HepG2 (cell line): ENCODE measurements at regions not wholly inside any gene's neighbourhood (a gene's known extent, or its start where the extent isn't known, plus 50 kb on each side); places are given as distances from the start of the nearest gene placed in this dataset.

ENCODE experiments used
- ATAC-seq: fragments of 200-7000 bp; cut with Tn5 transposase; 3 replicates; pipeline ENCODE4 v1.9.1; 2020; ENCODE audit warnings: mild to moderate bottlenecking, moderate library complexity
- BruUV-seq: library from RNA; stranded (reverse); fragments of 400-500 nt; replicated peaks from 2 replicates; lab custom pipeline; 2021; lab: Mats Ljungman, UMichigan
- CTCF ChIA-PET: fragments of 300-600 bp; formaldehyde crosslinking; extraction: SDS; loops from one replicate; lab custom pipeline; 2021; ENCODE audit warnings: low total read pairs, inconsistent platforms, low intra/inter-chr PET ratio; lab: Yijun Ruan, JAX
- POLR2A ChIA-PET: fragments of 350-600 bp; sonication (Branson Sonifier 250); formaldehyde crosslinking; loops from one replicate; lab custom pipeline; 2020; ENCODE audit warnings: antibody characterized with exemption, inconsistent platforms; lab: Yijun Ruan, JAX
- DNase-seq: peaks from one replicate; pipeline ENCODE4 v3.0.0-alpha.2; 2015; ENCODE audit warnings: low spot score
- FAIRE-seq: peaks from 3 replicates; lab custom pipeline; 2011; peaks lifted over from hg19 to GRCh38; lab: Jason Lieb, UNC
- H2AFZ ChIP-seq: one replicate; pipeline ENCODE4 v1.6.1; 2011; ENCODE audit warnings: low read length, inconsistent platforms
- H3K27ac ChIP-seq: fragments of 300-600 bp; 3 replicates; pipeline ENCODE4 v1.8.0; 2011; ENCODE audit warnings: mixed run types, mild to moderate bottlenecking, mixed read lengths, low read length, inconsistent platforms; ENCODE audit not compliant: insufficient read depth; ENCODE audit errors: extremely low read length
- H3K27me3 ChIP-seq, 2 experiments: fragments of 200-600 bp in 1 of 2; 2 replicates in 1 of 2; 3 replicates in 1 of 2; pipeline versions ENCODE4 v1.6.0 to v1.8.0; 2011; ENCODE audit warnings: low read length in 2 of 2, mild to moderate bottlenecking in 2 of 2, moderate library complexity in 2 of 2, inconsistent platforms in 1 of 2; ENCODE audit not compliant: insufficient read depth in 2 of 2, control insufficient read depth in 1 of 2
- H3K36me3 ChIP-seq, 2 experiments: fragments of 200-600 bp in 1 of 2; replicated peaks in 1 of 2; 2 replicates in 1 of 2; 3 replicates in 1 of 2; pipeline versions ENCODE4 v1.5.1 to v1.8.0; 2011; ENCODE audit warnings: low read length in 2 of 2, inconsistent platforms in 1 of 2; ENCODE audit not compliant: insufficient read depth in 2 of 2, control insufficient read depth in 1 of 2
- H3K4me1 ChIP-seq: 2 replicates; pipeline ENCODE4 v1.5.1; 2012; ENCODE audit warnings: low read length, inconsistent platforms; ENCODE audit not compliant: insufficient read depth
- H3K4me2 ChIP-seq: 2 replicates; pipeline ENCODE4 v1.6.0; 2011; ENCODE audit warnings: low read depth, low read length, inconsistent platforms
- H3K4me3 ChIP-seq, 3 experiments: fragments of 200-600 bp in 1 of 3; sonication (generic), shearing (Covaris generic) in 1 of 3; replicated peaks in 1 of 3; 2 replicates each; pipeline ENCODE4 v1.5.1; 2011 to 2016; ENCODE audit warnings: low read length in 3 of 3, inconsistent platforms in 2 of 3, low read depth in 2 of 3, mild to moderate bottlenecking in 2 of 3, control low read depth in 1 of 3, mixed read lengths in 1 of 3; ENCODE audit not compliant: insufficient read depth in 1 of 3
- H3K79me2 ChIP-seq: one replicate; pipeline ENCODE4 v1.6.1; 2011; ENCODE audit warnings: low read length, inconsistent platforms; ENCODE audit not compliant: insufficient read depth
- H3K9ac ChIP-seq: 2 replicates; pipeline ENCODE4 v1.6.0; 2011; ENCODE audit warnings: mild to moderate bottlenecking, low read depth, low read length, inconsistent platforms; ENCODE audit not compliant: insufficient read depth
- H3K9me3 ChIP-seq: 2 replicates; pipeline ENCODE4 v1.5.1; 2012; ENCODE audit warnings: mild to moderate bottlenecking, low read length
- H4K20me1 ChIP-seq: 2 replicates; pipeline ENCODE4 v1.6.0; 2011; ENCODE audit warnings: inconsistent platforms, mild to moderate bottlenecking, low read length, moderate library complexity; ENCODE audit not compliant: insufficient read depth
- ATF1 ChIP-seq: IDR thresholded peaks from 2 replicates; pipeline ENCODE4 v1.6.1; 2016; ENCODE audit warnings: mild to moderate bottlenecking, control low read depth
- FOSL1 ChIP-seq: sonication (generic); formaldehyde crosslinking; IDR thresholded peaks from 2 replicates; pipeline ENCODE4 v1.9.0; 2021; ENCODE audit warnings: missing genetic modification reagents, borderline replicate concordance
- FOXA1 ChIP-seq, 2 experiments: fragments of 450-650 bp in 1 of 2; sonication (generic) in 1 of 2; formaldehyde crosslinking in 1 of 2; IDR thresholded peaks; 2 replicates each; pipeline versions ENCODE4 v1.4.0 to v1.6.1; 2016 to 2020; ENCODE audit warnings: missing genetic modification reagents in 1 of 2
- HNRNPUL1 ChIP-seq: fragments of 200-400 bp; formaldehyde crosslinking; IDR thresholded peaks from 2 replicates; pipeline ENCODE4 v1.6.1; 2017; ENCODE audit warnings: low read depth, mild to moderate bottlenecking, low read length, moderate library complexity
- JDP2 ChIP-seq: sonication (generic); formaldehyde crosslinking; IDR thresholded peaks from 2 replicates; pipeline ENCODE4 v1.8.1; 2022; ENCODE audit warnings: missing genetic modification reagents, borderline replicate concordance
- PAWR ChIP-seq: sonication (generic); formaldehyde crosslinking; IDR thresholded peaks from 2 replicates; pipeline ENCODE4 v1.4.0; 2020; ENCODE audit warnings: missing genetic modification reagents, mild to moderate bottlenecking, borderline replicate concordance
- PHF8 ChIP-seq: sonication (generic); formaldehyde crosslinking; IDR thresholded peaks from 2 replicates; pipeline ENCODE4 v1.5.0; 2020; ENCODE audit warnings: missing genetic modification reagents
- SMAD1 ChIP-seq: sonication (generic); formaldehyde crosslinking; IDR thresholded peaks from 2 replicates; pipeline ENCODE4 v1.4.0; 2020; ENCODE audit warnings: missing genetic modification reagents, low read depth, mild to moderate bottlenecking, borderline replicate concordance
- TERF1 ChIP-seq: sonication (generic); formaldehyde crosslinking; IDR thresholded peaks from 2 replicates; pipeline ENCODE4 v1.8.0; 2022; ENCODE audit warnings: mild to moderate bottlenecking, missing genetic modification reagents, moderate library complexity
- ZBTB1 ChIP-seq: sonication (generic); formaldehyde crosslinking; IDR thresholded peaks from 2 replicates; pipeline ENCODE4 v1.4.0; 2020; ENCODE audit warnings: missing genetic modification reagents, borderline replicate concordance
- ZBTB37 ChIP-seq: sonication (generic); formaldehyde crosslinking; IDR thresholded peaks from 2 replicates; pipeline ENCODE4 v1.4.0; 2020; ENCODE audit warnings: mild to moderate bottlenecking, missing genetic modification reagents
- ZFP62 ChIP-seq: sonication (generic); formaldehyde crosslinking; IDR thresholded peaks from 2 replicates; pipeline ENCODE4 v1.4.0; 2020; ENCODE audit warnings: missing genetic modification reagents
- ZNF292 ChIP-seq: sonication (generic); formaldehyde crosslinking; IDR thresholded peaks from 2 replicates; pipeline ENCODE4 v1.8.1; 2022; ENCODE audit warnings: mild to moderate bottlenecking, low read depth, missing genetic modification reagents, borderline replicate concordance
- ZNF44 ChIP-seq: sonication (generic); formaldehyde crosslinking; IDR thresholded peaks from 2 replicates; pipeline ENCODE4 v1.5.1; 2020; ENCODE audit warnings: mild to moderate bottlenecking, missing genetic modification reagents
- ZNF501 ChIP-seq: sonication (generic); formaldehyde crosslinking; IDR thresholded peaks from 2 replicates; pipeline ENCODE4 v1.5.1; 2020; ENCODE audit warnings: mild to moderate bottlenecking, moderate library complexity, missing genetic modification reagents
- ZNF567 ChIP-seq: sonication (generic); formaldehyde crosslinking; IDR thresholded peaks from 2 replicates; pipeline ENCODE4 v1.8.1; 2023; ENCODE audit warnings: mild to moderate bottlenecking, missing genetic modification reagents, borderline replicate concordance
- ZNF652 ChIP-seq: IDR thresholded peaks from 2 replicates; pipeline ENCODE4 v1.6.1; 2016; ENCODE audit warnings: low read depth, borderline replicate concordance
- ZNF747 ChIP-seq: sonication (generic); formaldehyde crosslinking; IDR thresholded peaks from 2 replicates; pipeline ENCODE4 v1.8.1; 2023; ENCODE audit warnings: missing genetic modification reagents, mild to moderate bottlenecking, borderline replicate concordance
- WGBS: methylation state at CpG from one replicate; pipeline ENCODE4 v1.1.6; 2017; ENCODE audit warnings: low lambda C conversion rate; 5-methylcytosine and 5-hydroxymethylcytosine counted together
- in situ Hi-C: cut with HindIII; loops from 2 replicates; pipeline ENCODE4 v1.10.0; 2017; ENCODE audit warnings: low pct_unique_long_range_greater_than_20kb; ENCODE audit not compliant: extremely low pct_ligation_motif_present
- intact Hi-C: fragments of 100-400 bp; cut with micrococcal nuclease; formaldehyde crosslinking; loops from one replicate; pipeline ENCODE4 v1.10.0; 2022; ENCODE audit not compliant: unreplicated experiment

GRCh38 chr2:142270990-142271389, 140.2 kb upstream of the LRP1B start:
- H3K4me3 ChIP-seq: no peak overlapping the region
- no peaks in the 10 kb centered on the region for H3K9me3 ChIP-seq
- H3K27me3 ChIP-seq: no peaks in the 10 kb centered on the region
- no peaks in the 10 kb centered on the region for H3K79me2 ChIP-seq
- H2AFZ ChIP-seq: no peak overlapping the region
- H3K9ac ChIP-seq: no peak overlapping the region
- ATAC-seq (no peak), FAIRE-seq (no peak), DNase-seq (no peak)
- 3% methylated on average over 2 of the region's 2 CpGs for WGBS
- POLR2A ChIA-PET: no interaction called here
- H4K20me1 ChIP-seq: no peaks in the 10 kb centered on the region
- H3K4me1 ChIP-seq: no peaks in the 10 kb centered on the region
- CTCF ChIA-PET: no interaction called here
- intact Hi-C loops: no loop called here
- no peaks in the 10 kb centered on the region for H3K36me3 ChIP-seq
- H3K27ac ChIP-seq: no peak overlapping the region
- no peak for TF ChIP-seq ZNF652 (CRISPR knock-in tag)
- no peak for TF ChIP-seq TERF1
- TF ChIP-seq ZNF501 (CRISPR knock-in tag): no peak
- TF ChIP-seq ZNF567 (CRISPR knock-in tag): no peak
- TF ChIP-seq ZNF747 (CRISPR knock-in tag): no peak
- no peak for TF ChIP-seq FOSL1 (CRISPR knock-in tag)
- no peak for TF ChIP-seq JDP2
- TF ChIP-seq SMAD1 (CRISPR knock-in tag): no peak
- TF ChIP-seq FOXA1 (IDR thresholded peaks at IDR 0.05): no peak
- TF ChIP-seq FOXA1 (CRISPR knock-in tag; IDR thresholded peaks at IDR 0.05): no peak
- no peak for TF ChIP-seq HNRNPUL1
- TF ChIP-seq ATF1 (CRISPR knock-in tag): no peak
- TF ChIP-seq PAWR (CRISPR knock-in tag): no peak
- TF ChIP-seq ZBTB1: no peak
- TF ChIP-seq ZBTB37: no peak
- no peak for TF ChIP-seq ZFP62
- no peak for TF ChIP-seq ZNF292 (CRISPR knock-in tag)
- TF ChIP-seq PHF8 (CRISPR knock-in tag): no peak
- no peak for TF ChIP-seq ZNF44 (CRISPR knock-in tag)
- H3K4me2 ChIP-seq: no peak overlapping the region
- in situ Hi-C loops: no loop called here
- BruUV-seq: no TSS peak
